ENCODE measurements at regions not wholly inside any gene's neighbourhood (a gene's known extent, or its start where the extent isn't known, plus 50 kb on each side); places are given as distances from the start of the nearest gene placed in this dataset.

GRCh38 chr9:119652931-119653330 lies 283.7 kb upstream of the BRINP1 start:
- no peaks in the 10 kb centered on the region for H3K36me3 Mint-ChIP-seq (ENCODE audit: low read depth)
- H3K4me3 Mint-ChIP-seq, result no peak overlapping the region
- DNase-seq, result no peak
- POLR2A ChIA-PET, result no interaction called here
- no peak for TF ChIP-seq CTCF (IDR thresholded peaks at IDR 0.05)
- no peaks in the 10 kb centered on the region for H3K9me3 Mint-ChIP-seq
- CTCF ChIA-PET, result no interaction called here
- no peak for ATAC-seq (ENCODE audit: low read depth)
- no peaks in the 10 kb centered on the region for H3K4me1 Mint-ChIP-seq
- no peak overlapping the region for H3K27ac Mint-ChIP-seq
- intact Hi-C loops (cut with micrococcal nuclease), result no loop called here
- peaks cover 8% of the 10 kb centered on the region for H3K27me3 Mint-ChIP-seq

GRCh38 chr9:119649205-119649604 lies 280.0 kb upstream of the BRINP1 start:
- CTCF ChIA-PET, result no interaction called here
- Mint-ChIP-seq H3K27me3 (peaks cover 8% of the 10 kb centered on the region), H3K4me3 (no peak overlapping the region), H3K36me3 (ENCODE audit: low read depth) (no peaks in the 10 kb centered on the region), H3K27ac (no peak overlapping the region), H3K4me1 (no peaks in the 10 kb centered on the region), H3K9me3 (no peaks in the 10 kb centered on the region)
- DNase-seq (no peak), ATAC-seq (ENCODE audit: low read depth) (no peak)
- intact Hi-C loops (cut with micrococcal nuclease), result no loop called here
- no peak for TF ChIP-seq CTCF (IDR thresholded peaks at IDR 0.05)
- POLR2A ChIA-PET, result no interaction called here

- no peaks in the 10 kb centered on the region for H3K4me1 Mint-ChIP-seq
- no peak overlapping the region for H3K4me3 Mint-ChIP-seq
- ChIA-PET CTCF (interaction anchor here (0.6 kb wide), 1 partner anchor 1074 kb away, joined by 3 read pairs; no protein-coding TSS in a partner anchor), POLR2A (no interaction called here)
- H3K27ac Mint-ChIP-seq, result no peak overlapping the region
- TF ChIP-seq CTCF (IDR thresholded peaks at IDR 0.05), result no peak
- ATAC-seq (ENCODE audit: low read depth), result no peak
- no peaks in the 10 kb centered on the region for H3K27me3 Mint-ChIP-seq
- DNase-seq, result no peak
- H3K36me3 Mint-ChIP-seq (ENCODE audit: low read depth), result no peaks in the 10 kb centered on the region
- intact Hi-C loops (cut with micrococcal nuclease), result no loop called here
- H3K9me3 Mint-ChIP-seq, result no peaks in the 10 kb centered on the region
Observed at GRCh38 chr9:119639287-119639955, 270.2 kb upstream of the BRINP1 start.

- no peaks in the 10 kb centered on the region for H3K27me3 Mint-ChIP-seq
Observed at GRCh38 chr9:119634006-119634405, 264.8 kb upstream of the BRINP1 start.

GRCh38 chr9:119611565-119611964 lies 242.3 kb upstream of the BRINP1 start:
- no peak for TF ChIP-seq CTCF (IDR thresholded peaks at IDR 0.05)
- CTCF ChIA-PET, result no interaction called here
- Mint-ChIP-seq H3K4me1 (no peaks in the 10 kb centered on the region), H3K9me3 (no peaks in the 10 kb centered on the region), H3K27ac (no peak overlapping the region), H3K4me3 (no peak overlapping the region), H3K36me3 (ENCODE audit: low read depth) (no peaks in the 10 kb centered on the region), H3K27me3 (peaks cover 1% of the 10 kb centered on the region)
- no peak for DNase-seq
- intact Hi-C loops (cut with micrococcal nuclease), result no loop called here
- POLR2A ChIA-PET, result no interaction called here
- ATAC-seq (ENCODE audit: low read depth), result no peak

More at GRCh38 chr9:119634006-119634405, 264.8 kb upstream of the BRINP1 start:
- Mint-ChIP-seq H3K4me1 (no peaks in the 10 kb centered on the region), H3K9me3 (no peaks in the 10 kb centered on the region), H3K27ac (no peak overlapping the region), H3K4me3 (no peak overlapping the region), H3K36me3 (ENCODE audit: low read depth) (no peaks in the 10 kb centered on the region)
- DNase-seq (no peak), ATAC-seq (ENCODE audit: low read depth) (no peak)
- intact Hi-C loops (cut with micrococcal nuclease), result no loop called here
- TF ChIP-seq CTCF (IDR thresholded peaks at IDR 0.05), result no peak
- ChIA-PET CTCF (no interaction called here), POLR2A (no interaction called here)

Measured in activated B cell treated with CpG ODN at 0.5 μM for 24 hours (primary cell).